GM19099 (cell line): ENCODE measurements at regions not wholly inside any gene's neighbourhood (a gene's known extent, or its start where the extent isn't known, plus 50 kb on each side); places are given as distances from the start of the nearest gene placed in this dataset.

ENCODE experiments used
- POLR2A ChIP-seq: IDR thresholded peaks from 3 replicates; pipeline ENCODE4 v1.6.1; 2011; ENCODE audit warnings: low read depth; ENCODE audit not compliant: insufficient read length; ENCODE audit errors: extremely low read depth

DNA sequence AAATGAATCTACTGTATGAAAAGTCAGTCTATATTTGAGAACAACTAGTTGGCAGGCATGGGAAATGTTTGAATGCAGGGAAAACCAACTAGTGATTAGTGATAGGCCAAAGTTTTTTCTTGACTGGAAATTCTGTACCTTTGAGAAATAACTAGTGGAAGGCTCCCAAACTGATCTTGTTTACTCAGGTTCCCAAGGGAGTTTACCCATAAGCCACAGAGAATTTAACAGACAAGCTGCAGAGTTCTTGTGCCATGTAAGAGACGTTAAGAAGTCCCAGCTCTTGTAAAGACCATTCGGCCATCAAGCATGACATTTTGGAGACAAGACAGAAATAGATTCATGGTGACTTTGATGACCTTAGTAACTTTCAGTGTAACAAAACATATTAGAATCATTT, 1882.8 kb upstream of the SEL1L start:
- no peak for TF ChIP-seq POLR2A

DNA sequence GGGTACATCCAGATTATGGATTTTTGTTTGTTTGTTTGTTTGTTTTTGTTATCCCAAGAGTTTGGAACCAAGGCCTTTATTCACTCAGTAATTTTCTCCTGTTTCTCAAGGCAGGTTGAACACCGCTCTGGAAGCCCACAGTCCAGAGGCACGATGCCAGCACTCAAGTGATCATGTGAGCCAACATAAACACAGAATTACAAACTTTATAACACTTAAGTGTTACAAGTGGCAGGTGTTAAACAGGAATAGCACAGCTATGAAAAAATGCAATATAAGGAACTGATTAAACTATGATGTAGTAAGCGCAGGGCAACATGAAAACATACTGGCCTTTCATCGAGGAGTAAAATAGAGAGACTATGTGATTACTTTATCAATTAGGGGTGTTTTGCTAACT, 1885.8 kb upstream of the SEL1L start:
- no peak for TF ChIP-seq POLR2A

DNA sequence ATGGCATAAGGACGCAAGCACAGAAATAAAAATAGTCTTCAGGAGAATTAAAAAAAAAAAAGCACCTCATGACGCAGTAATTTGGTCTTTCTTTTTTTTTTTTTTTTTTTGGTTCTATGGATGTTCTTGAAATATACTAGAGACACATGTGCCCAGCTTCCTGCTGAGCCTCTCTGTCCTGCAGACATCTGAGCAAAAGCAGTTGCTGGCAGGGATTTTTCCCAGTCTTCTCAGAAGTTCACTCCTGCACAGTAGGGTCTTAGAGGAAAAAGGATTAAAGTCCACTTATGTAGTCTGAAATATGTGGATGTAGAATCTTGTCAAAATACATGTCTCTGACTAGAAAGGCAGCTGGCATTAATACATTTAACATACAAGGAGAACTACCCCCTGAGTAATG, 1888.1 kb upstream of the SEL1L start:
- TF ChIP-seq POLR2A = no peak

DNA sequence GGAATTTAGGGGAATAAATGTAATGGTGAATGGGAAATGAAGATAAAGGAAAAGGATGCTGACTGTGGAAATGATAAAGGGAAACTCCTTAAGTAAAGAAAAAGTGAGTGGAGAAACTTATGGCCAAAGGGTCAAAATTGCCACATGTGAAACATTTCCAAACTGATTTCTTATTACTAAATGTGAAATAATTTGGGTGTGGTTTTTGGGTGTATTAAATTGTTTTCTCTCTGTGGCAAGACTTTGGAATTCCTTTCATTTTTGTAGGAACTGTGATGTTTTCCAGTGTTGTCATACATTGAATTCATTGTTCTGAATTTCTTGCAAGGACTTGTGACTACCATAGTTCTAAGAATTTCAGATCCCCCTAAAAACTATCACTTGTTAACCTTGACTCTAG, 1891.5 kb upstream of the SEL1L start:
- TF ChIP-seq POLR2A = no peak

DNA sequence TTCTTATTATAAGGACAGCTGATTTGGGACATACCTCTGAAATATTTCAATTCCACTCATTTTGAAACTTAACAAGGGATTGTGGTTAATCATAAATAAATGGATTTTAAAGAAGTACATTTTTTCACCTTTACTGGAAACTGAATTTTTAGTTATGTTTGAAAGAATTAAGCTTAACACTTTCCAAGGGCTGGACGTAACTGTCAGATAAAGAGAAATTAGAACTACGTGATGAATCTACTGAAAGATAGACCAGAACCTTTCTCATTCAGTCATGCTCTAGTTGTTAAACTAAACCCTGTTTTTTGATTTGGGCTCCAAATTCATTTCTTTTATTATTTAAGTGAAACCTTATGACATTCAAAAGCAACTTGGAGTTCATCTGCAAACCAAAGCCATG, 1892.1 kb upstream of the SEL1L start:
- TF ChIP-seq POLR2A = no peak

DNA sequence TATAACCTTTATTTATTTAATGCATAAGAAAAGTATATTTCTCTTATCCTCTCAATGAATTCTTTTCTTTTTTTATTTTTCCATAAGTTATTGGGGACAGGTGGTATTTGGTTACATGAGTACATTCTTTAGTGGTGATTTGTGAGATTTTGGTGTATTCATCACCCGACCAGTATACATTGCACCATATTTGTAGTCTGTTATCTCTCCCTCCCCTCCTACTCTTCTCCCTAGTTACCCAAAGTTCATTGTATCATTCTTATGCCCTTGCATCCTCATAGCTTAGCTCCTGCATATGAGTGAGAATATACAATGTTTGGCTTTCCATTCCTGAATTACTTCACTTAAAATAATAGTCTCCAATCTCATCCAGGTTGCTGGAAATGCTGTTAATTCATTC, 1900.0 kb upstream of the SEL1L start:
- TF ChIP-seq POLR2A = no peak

DNA sequence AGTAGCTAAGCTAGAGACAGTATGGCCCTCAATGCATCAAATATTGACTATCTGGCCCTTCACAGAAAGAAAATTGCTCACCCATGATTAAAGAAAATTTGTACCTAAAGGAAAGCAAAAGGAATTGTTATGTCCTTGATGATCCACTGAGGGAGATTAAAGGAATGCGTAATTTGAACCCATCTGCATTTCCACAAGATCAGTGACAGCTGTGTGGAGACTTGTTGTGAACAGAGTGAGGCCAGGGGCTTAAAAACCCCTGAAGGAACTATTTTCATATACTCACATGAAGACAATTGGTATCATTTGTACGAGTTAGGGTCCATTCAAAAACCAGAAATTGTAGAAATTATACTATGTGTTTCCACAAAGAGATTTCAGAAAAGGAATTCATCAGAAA, 1908.1 kb upstream of the SEL1L start:
- TF ChIP-seq POLR2A = no peak

DNA sequence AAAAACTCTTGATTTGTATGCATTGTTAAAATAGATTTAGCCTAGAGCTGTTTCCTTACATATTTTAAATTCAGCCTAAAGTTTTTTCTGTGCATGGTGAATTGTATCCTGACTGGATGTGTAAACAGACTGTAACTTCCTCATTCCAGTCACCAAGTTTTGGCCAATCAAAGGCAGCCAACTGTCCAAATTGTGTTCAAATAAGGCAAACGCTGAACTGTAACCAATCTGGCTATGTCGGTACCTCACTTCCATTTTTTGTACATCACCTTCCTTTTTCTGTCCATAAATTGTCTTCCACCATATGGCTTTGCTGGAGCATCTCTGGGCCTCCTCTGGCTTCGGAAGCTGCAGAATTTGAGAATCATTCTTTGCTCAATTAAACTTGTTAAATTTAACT, 1921.9 kb upstream of the SEL1L start:
- TF ChIP-seq POLR2A = no peak

DNA sequence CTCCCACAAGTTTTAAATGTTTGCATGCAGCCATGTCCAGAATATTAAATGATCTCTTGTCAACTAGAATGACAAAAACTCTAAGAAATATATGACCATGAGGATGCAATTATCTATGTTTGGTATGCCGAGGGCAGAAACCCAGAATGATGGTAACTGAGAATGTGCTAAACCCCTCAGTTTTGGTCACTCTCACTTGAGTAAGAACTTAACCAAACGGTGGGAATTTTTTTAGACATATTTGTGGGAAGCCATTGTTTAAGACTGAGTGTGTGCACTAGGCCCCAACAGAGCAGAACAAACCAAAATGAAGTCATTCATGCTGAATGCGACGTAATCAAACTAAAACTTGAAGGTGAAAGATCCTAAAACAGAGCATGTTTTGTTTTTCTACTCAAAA, 1927.9 kb upstream of the SEL1L start:
- TF ChIP-seq POLR2A = no peak

DNA sequence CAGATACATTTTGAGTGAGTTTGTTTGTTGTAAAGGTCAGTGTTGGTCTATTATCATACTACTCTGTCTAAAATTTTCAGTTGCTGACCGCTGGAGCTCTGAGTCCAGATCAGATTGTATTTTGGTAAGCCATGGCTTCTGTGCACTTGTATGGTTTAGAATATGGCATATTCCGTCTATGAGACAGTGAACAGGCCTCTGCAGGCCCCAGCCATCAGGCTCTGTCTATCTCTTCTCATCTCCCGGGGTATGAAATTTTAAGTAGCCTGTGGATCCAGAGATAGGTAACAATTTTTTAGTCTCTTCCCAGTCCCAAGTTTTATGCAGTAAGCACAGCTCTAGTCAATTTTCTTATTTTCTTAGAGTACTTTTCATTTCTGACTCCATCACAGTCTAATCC, 1929.1 kb upstream of the SEL1L start:
- no peak for TF ChIP-seq POLR2A

DNA sequence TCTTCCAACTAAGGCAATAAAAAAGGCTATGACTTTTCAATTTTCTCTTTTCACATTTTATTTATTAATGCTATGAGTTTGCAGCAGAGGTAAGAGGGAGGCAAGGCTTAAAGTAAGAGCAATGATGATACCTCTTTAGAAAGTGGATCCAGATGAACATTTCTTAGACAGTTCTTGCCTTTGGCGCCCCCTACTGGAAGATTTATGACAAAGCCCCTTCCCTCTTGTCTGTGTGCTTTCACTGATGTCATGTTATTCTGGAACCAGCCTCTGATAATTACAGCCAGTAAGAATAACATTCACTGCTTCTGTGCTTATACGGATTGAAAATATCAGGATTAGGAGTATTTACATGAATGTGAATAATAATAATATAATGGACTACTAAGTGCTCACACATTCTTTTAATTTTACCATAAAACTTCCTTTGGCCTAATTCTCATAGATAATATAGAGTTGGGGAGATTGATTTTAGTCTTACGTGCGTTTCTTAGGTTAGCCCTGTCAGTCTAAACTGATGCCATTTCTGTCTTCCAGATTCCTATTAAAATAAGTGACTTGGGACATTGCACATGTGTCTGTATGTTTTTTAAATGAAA, 1929.9 kb upstream of the SEL1L start:
- TF ChIP-seq POLR2A = no peak

DNA sequence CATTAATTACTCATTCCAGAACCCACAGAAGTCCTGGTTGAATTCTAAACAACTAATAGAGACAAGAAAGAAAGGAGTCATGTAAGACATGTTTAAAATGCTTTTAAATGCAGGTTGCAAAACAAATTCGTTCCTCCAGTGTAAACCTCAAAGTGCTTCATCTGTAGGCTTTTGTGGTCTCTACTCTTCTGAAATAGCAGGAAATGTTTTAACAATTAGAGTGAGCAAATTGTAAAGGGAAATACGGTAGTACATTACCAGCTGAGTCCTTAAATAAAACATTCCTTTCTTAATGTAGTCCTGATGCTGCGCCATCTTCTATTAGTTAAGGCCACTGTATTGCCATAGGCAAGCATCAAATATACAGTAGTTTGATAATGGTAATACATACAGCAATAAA, 1934.2 kb upstream of the SEL1L start:
- TF ChIP-seq POLR2A = no peak

DNA sequence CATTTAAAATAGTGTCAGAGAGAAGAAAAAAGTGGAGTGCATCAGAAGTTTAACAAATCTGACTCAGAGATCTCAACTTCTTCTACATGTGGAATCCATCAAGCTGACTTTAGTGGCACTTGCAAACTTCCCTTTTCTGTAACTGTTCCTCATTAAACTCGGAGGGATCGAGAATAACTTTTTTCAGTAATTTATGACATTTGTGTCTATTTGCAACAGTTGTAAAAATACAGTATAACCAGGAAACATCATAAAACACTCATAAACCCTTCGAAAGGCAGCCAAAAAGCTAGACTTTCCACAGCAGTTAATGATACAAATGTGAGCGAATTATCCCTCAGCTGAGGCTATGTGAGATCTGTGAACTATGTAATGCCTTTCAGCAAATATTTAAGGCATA, 1936.8 kb upstream of the SEL1L start:
- no peak for TF ChIP-seq POLR2A

DNA sequence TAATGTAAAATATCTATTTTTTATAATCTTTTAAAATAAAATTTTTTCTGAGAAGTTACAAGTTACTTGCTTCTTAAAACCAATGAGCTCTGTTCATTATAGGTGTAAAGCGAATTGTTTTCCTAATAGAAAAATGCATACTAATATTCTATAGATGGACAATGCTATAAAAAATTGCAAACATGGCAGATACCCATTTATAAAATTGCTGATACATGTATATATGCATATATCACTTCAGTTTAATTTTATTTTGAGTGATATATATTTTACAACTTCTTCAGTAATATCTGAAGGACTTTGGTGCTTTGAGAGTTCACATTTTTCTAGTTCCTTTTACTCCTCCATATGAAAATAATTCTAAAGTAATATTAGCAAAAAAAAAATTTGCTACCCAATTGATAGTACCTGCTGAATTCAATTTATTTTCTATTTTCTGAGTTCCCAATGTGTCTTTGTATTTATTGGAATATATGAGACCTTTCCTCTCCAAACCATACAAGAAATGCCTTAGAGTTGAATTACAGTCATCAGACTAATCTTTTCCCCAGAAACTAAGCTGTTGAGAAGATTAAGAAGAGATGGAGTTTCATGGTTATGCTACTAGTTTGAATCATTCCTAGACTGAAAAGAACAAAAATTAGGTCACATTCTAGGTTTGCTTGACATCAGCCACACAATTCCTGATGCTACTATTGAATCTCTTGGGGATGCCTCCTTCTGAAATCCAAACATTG, 1937.5 kb upstream of the SEL1L start:
- no peak for TF ChIP-seq POLR2A

DNA sequence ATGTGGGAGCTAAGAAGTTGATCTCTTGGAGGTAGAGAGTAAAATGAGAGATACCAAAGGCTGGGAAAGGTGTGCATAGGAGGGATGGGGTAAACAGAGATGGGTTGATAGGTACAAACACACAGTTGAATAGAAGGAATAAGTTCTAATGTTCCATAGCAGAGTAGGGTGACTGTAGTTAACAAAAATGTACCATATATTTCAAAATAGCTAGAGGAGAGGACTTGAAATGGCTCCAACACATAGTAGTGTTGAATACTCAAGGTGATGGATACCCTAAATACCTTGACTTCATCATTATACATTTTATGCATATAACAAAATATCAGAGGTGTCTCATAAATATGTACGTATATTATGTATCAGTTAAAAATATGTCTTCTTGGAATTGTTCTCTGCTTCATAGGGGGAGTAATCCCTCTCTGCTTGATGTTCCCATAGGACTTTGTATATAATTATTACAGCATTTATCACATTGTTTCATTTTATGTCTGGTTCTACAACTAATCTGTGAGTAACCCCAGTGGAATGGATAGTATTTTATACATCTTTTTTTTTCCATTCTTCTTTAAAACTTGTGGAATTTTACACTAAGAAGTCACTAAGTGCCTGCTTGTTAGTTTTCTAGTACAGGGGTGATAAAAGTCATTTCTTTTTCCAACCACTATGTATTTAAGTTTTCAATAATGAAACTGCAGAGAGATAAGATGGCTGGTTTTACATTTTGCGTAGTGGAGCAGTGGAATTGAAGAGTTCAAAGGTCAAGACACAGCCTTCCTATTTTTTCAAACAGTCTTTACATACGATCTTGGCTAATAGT, 1940.0 kb upstream of the SEL1L start:
- TF ChIP-seq POLR2A = no peak

DNA sequence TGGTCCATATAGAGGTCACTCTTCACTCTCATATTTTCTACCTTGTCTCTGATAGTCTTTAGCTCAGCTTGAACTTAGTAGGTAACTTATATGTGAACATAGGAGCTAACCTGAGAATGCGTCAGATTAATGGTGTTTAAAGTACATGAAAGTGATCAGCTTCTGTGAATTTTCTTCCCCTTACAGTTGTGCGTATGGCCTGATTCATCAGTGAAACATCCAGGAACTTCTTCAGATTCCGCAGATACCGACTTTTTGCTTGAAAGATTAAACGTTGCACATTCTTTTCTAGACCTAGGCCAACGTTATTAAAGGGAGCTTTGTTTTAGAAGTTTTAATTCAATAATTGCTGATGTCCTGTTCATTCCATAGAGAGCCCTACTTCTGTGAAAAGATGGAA, 1945.1 kb upstream of the SEL1L start:
- no peak for TF ChIP-seq POLR2A
